ENCODE measurements at regions not wholly inside any gene's neighbourhood (a gene's known extent, or its start where the extent isn't known, plus 50 kb on each side); places are given as distances from the start of the nearest gene placed in this dataset.

DNA sequence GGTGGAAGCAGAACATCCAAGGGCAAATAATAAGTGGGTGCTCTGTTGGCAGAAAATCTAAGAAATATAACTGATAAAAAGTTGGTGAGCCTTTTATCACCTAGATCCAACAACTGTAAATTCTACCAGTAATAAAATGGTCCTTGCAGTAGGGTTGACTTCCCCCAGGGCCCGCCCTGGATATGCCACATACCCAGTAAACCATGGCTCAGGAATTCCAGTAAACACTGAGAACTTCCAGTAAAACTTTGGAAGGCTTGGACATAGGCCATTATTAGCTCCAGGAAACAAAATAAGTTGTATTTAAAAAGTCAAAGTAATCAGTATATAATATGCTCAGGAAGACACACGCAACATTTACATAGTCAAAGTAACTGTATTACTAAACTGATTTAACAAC, 402.2 kb downstream of the BCAT1 start:
- CTCF ChIA-PET: no interaction called here
- ATAC-seq (no peak), DNase-seq (ENCODE audit: low read depth, low spot score) (no peak)
- no peaks in the 10 kb centered on the region for H3K27me3 ChIP-seq (ENCODE audit: insufficient read depth, low read length)
- H3K9me2 ChIP-seq (ENCODE audit: insufficient read depth): no peaks in the 10 kb centered on the region
- H4K20me1 ChIP-seq (ENCODE audit: insufficient read depth): no peaks in the 10 kb centered on the region
- POLR2A ChIA-PET: no interaction called here
- TF ChIP-seq SP1 (IDR thresholded peaks at IDR 0.05; ENCODE audit: low read depth): no peak
- TF ChIP-seq ELF1 (IDR thresholded peaks at IDR 0.05; ENCODE audit: borderline replicate concordance, low read depth): no peak
- TF ChIP-seq ZFX (IDR thresholded peaks at IDR 0.05): no peak
- no peak for TF ChIP-seq ZNF274 (IDR thresholded peaks at IDR 0.05; ENCODE audit: low read depth, low read length)
- no peak for TF ChIP-seq CTCF (IDR thresholded peaks at IDR 0.05 in 2 of 3, conservative IDR thresholded peaks at IDR 0.05 in 1 of 3; ENCODE audit: borderline replicate concordance in 1 of 3, insufficient read depth in 1 of 3, low read depth in 2 of 3, low read length in 2 of 3)
- no peak for TF ChIP-seq EZH2phosphoT487 (IDR thresholded peaks at IDR 0.05; ENCODE audit: borderline replicate concordance)
- TF ChIP-seq YY1 (IDR thresholded peaks at IDR 0.05; ENCODE audit: extremely low read depth, insufficient replicate concordance, low read depth, low read length): no peak
- TF ChIP-seq ZBTB33 (IDR thresholded peaks at IDR 0.05; ENCODE audit: extremely low read depth, insufficient replicate concordance, low read length): no peak
- no peak for TF ChIP-seq SIN3A (IDR thresholded peaks at IDR 0.05; ENCODE audit: low read depth)
- no peak for TF ChIP-seq EZH2 (IDR thresholded peaks at IDR 0.05)
- TF ChIP-seq RAD21 (IDR thresholded peaks at IDR 0.05; ENCODE audit: low read depth): no peak
- no peak for TF ChIP-seq JUND (IDR thresholded peaks at IDR 0.05)
- no peak for TF ChIP-seq FOSL1 (IDR thresholded peaks at IDR 0.05; ENCODE audit: low read depth)
- TF ChIP-seq TCF7L2 (IDR thresholded peaks at IDR 0.05; ENCODE audit: borderline replicate concordance, extremely low read depth, insufficient read depth, insufficient read length): no peak
- no peak for TF ChIP-seq ATF3 (IDR thresholded peaks at IDR 0.05)
- no peak for TF ChIP-seq SRF (IDR thresholded peaks at IDR 0.05; ENCODE audit: low read depth)
- no peak for TF ChIP-seq EGR1 (IDR thresholded peaks at IDR 0.05; ENCODE audit: low read depth)
- TF ChIP-seq POLR2AphosphoS5 (IDR thresholded peaks at IDR 0.05; ENCODE audit: low read depth, low read length): no peak
- TF ChIP-seq, protein P1, sequence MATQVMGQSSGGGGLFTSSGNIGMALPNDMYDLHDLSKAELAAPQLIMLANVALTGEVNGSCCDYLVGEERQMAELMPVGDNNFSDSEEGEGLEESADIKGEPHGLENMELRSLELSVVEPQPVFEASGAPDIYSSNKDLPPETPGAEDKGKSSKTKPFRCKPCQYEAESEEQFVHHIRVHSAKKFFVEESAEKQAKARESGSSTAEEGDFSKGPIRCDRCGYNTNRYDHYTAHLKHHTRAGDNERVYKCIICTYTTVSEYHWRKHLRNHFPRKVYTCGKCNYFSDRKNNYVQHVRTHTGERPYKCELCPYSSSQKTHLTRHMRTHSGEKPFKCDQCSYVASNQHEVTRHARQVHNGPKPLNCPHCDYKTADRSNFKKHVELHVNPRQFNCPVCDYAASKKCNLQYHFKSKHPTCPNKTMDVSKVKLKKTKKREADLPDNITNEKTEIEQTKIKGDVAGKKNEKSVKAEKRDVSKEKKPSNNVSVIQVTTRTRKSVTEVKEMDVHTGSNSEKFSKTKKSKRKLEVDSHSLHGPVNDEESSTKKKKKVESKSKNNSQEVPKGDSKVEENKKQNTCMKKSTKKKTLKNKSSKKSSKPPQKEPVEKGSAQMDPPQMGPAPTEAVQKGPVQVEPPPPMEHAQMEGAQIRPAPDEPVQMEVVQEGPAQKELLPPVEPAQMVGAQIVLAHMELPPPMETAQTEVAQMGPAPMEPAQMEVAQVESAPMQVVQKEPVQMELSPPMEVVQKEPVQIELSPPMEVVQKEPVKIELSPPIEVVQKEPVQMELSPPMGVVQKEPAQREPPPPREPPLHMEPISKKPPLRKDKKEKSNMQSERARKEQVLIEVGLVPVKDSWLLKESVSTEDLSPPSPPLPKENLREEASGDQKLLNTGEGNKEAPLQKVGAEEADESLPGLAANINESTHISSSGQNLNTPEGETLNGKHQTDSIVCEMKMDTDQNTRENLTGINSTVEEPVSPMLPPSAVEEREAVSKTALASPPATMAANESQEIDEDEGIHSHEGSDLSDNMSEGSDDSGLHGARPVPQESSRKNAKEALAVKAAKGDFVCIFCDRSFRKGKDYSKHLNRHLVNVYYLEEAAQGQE (IDR thresholded peaks at IDR 0.05; ENCODE audit: low read depth): no peak
- TF ChIP-seq MAX (IDR thresholded peaks at IDR 0.05): no peak
- no peaks in the 10 kb centered on the region for H3K79me2 ChIP-seq (ENCODE audit: insufficient read depth, low read length)
- no peak overlapping the region for H3K27ac ChIP-seq (ENCODE audit: low read depth, low read length)
- no peak overlapping the region for H3K9ac ChIP-seq (ENCODE audit: low read length)
- H3K4me1 ChIP-seq (ENCODE audit: control insufficient read depth in 1 of 2, insufficient read depth in 2 of 2, low read length in 2 of 2): no peaks in the 10 kb centered on the region
- no peak overlapping the region for H2AFZ ChIP-seq (ENCODE audit: low read depth, low read length, poor library complexity, severe bottlenecking)
- H3K4me2 ChIP-seq (ENCODE audit: low read length): no peak overlapping the region
- peaks cover 5 to 12% of the 10 kb centered on the region in 2 experiments; a peak in 2 of 4 replicates for H3K9me3 ChIP-seq (ENCODE audit: control insufficient read depth in 1 of 2, insufficient read depth in 1 of 2, low read depth in 1 of 2, low read length in 2 of 2)
- no TSS peak for BruUV-seq (replicated peaks)
- RAD21 ChIA-PET (ENCODE audit: low non-redundant PET in 1 of 2, low total read pairs in 2 of 2, uncharacterized antibody in 2 of 2, unreplicated experiment in 2 of 2): no interaction called here
- H3K4me3 ChIP-seq (replicated peaks in 1 of 2; ENCODE audit: low read depth in 1 of 2, low read length in 2 of 2): no peak overlapping the region
- intact Hi-C loops (cut with micrococcal nuclease): no loop called here
- H3K36me3 ChIP-seq (ENCODE audit: control insufficient read depth in 1 of 2, insufficient read depth in 2 of 2, low read length in 2 of 2): no peaks in the 10 kb centered on the region

All from HCT116 (cell line).